HG03342 (cell line): ENCODE measurements at regions not wholly inside any gene's neighbourhood (a gene's known extent, or its start where the extent isn't known, plus 50 kb on each side); places are given as distances from the start of the nearest gene placed in this dataset.

Source experiments
- ATAC-seq: cut with Tn5 transposase; IDR thresholded peaks from one replicate; pipeline ENCODE4 v1.9.1; 2021; ENCODE audit warnings: mild to moderate bottlenecking, moderate library complexity; ENCODE audit not compliant: unreplicated experiment

- no peak for ATAC-seq
These were observed 354.5 kb upstream of the SOX14 start for GRCh38 chr3:137409584-137409983.

GRCh38 chr3:137410028-137410427 lies 354.1 kb upstream of the SOX14 start:
- no peak for ATAC-seq

- no peak for ATAC-seq
These were observed 343.7 kb upstream of the SOX14 start for GRCh38 chr3:137420198-137420995.

- no peak for ATAC-seq
These were observed 325.6 kb upstream of the SOX14 start for GRCh38 chr3:137438561-137438960.

GRCh38 chr3:137460944-137461343 lies 303.2 kb upstream of the SOX14 start:
- no peak for ATAC-seq

- no peak for ATAC-seq
These were observed 301.0 kb upstream of the SOX14 start for GRCh38 chr3:137463131-137463530.

- ATAC-seq: no peak
These were observed 299.8 kb upstream of the SOX14 start for GRCh38 chr3:137464341-137464740.

GRCh38 chr3:137468446-137468845 lies 295.7 kb upstream of the SOX14 start:
- ATAC-seq: no peak

GRCh38 chr3:137469263-137469662 lies 294.9 kb upstream of the SOX14 start:
- ATAC-seq: no peak

- no peak for ATAC-seq
These were observed 293.0 kb upstream of the SOX14 start for GRCh38 chr3:137471130-137471529.

GRCh38 chr3:137471558-137472204 lies 292.4 kb upstream of the SOX14 start:
- no peak for ATAC-seq

GRCh38 chr3:137477614-137478013 lies 286.5 kb upstream of the SOX14 start:
- ATAC-seq: no peak

GRCh38 chr3:137509354-137510045 lies 254.6 kb upstream of the SOX14 start:
- no peak for ATAC-seq

- no peak for ATAC-seq
These were observed 252.5 kb upstream of the SOX14 start for GRCh38 chr3:137511655-137512054.

- ATAC-seq: no peak
These were observed 249.3 kb upstream of the SOX14 start for GRCh38 chr3:137514853-137515252.

GRCh38 chr3:137519602-137520001 lies 244.5 kb upstream of the SOX14 start:
- ATAC-seq: no peak

- no peak for ATAC-seq
These were observed 239.4 kb upstream of the SOX14 start for GRCh38 chr3:137524751-137525150.

- no peak for ATAC-seq
These were observed 238.6 kb upstream of the SOX14 start for GRCh38 chr3:137525471-137525870.

GRCh38 chr3:137542049-137542448 lies 222.1 kb upstream of the SOX14 start:
- ATAC-seq: no peak

GRCh38 chr3:137554242-137554641 lies 209.9 kb upstream of the SOX14 start:
- ATAC-seq: no peak

GRCh38 chr3:137568880-137569279 lies 195.2 kb upstream of the SOX14 start:
- no peak for ATAC-seq

GRCh38 chr3:137572931-137573330 lies 191.2 kb upstream of the SOX14 start:
- ATAC-seq: no peak
